Tibial nerve (tissue), 3 donors: ENCODE measurements at regions not wholly inside any gene's neighbourhood (a gene's known extent, or its start where the extent isn't known, plus 50 kb on each side); places are given as distances from the start of the nearest gene placed in this dataset.

Experiments
- CTCF ChIP-seq, 5 experiments: fragments of 200-600 bp in 3 of 5; fragments of 450-650 bp in 2 of 5; sonication (generic) in 3 of 5; IDR thresholded peaks; one replicate each; pipeline ENCODE4 v1.5.1; 2016 to 2019; ENCODE audit warnings: antibody characterized with exemption in 5 of 5, mild to moderate bottlenecking in 3 of 5, moderate library complexity in 2 of 5
- POLR2A ChIP-seq, 2 donors: fragments of 450-650 bp; IDR thresholded peaks; one replicate each; pipeline ENCODE4 v1.6.1; 2017; ENCODE audit warnings: antibody characterized with exemption in 2 of 2, mild to moderate bottlenecking in 2 of 2, moderate library complexity in 2 of 2

DNA sequence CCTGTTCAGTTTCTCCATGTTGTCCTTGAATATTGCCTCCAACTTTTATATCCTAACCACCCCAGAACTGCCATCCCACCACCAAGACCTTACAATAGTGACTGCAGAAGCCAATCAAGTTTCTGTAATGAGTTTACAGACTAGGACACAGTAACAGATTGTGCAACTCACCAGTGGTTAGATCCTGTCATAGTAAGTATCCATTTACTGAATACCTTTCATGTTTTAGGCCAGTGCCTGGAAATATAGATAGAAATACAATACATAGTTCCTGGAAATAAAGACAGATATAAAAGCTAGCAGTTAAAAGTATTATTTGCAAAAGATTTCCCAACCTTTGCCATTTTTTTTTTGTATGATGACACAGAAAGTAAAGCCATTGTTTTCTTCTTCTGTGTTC lies 471.8 kb upstream of the BTBD3 start:
- TF ChIP-seq CTCF (IDR thresholded peaks at IDR 0.05) (no peak), POLR2A (IDR thresholded peaks at IDR 0.05) (no peak)
